HepG2 (cell line): ENCODE measurements at regions not wholly inside any gene's neighbourhood (a gene's known extent, or its start where the extent isn't known, plus 50 kb on each side); places are given as distances from the start of the nearest gene placed in this dataset.

Experiments
- ATAC-seq: fragments of 200-7000 bp; cut with Tn5 transposase; 3 replicates; pipeline ENCODE4 v1.9.1; 2020; ENCODE audit warnings: mild to moderate bottlenecking, moderate library complexity
- BruUV-seq: library from RNA; stranded (reverse); fragments of 400-500 nt; replicated peaks from 2 replicates; lab custom pipeline; 2021; lab: Mats Ljungman, UMichigan
- CTCF ChIA-PET: fragments of 300-600 bp; formaldehyde crosslinking; extraction: SDS; loops from one replicate; lab custom pipeline; 2021; ENCODE audit warnings: low total read pairs, inconsistent platforms, low intra/inter-chr PET ratio; lab: Yijun Ruan, JAX
- POLR2A ChIA-PET: fragments of 350-600 bp; sonication (Branson Sonifier 250); formaldehyde crosslinking; loops from one replicate; lab custom pipeline; 2020; ENCODE audit warnings: antibody characterized with exemption, inconsistent platforms; lab: Yijun Ruan, JAX
- DNase-seq: peaks from one replicate; pipeline ENCODE4 v3.0.0-alpha.2; 2015; ENCODE audit warnings: low spot score
- FAIRE-seq: peaks from 3 replicates; lab custom pipeline; 2011; peaks lifted over from hg19 to GRCh38; lab: Jason Lieb, UNC
- H2AFZ ChIP-seq: one replicate; pipeline ENCODE4 v1.6.1; 2011; ENCODE audit warnings: low read length, inconsistent platforms
- H3K27ac ChIP-seq: fragments of 300-600 bp; 3 replicates; pipeline ENCODE4 v1.8.0; 2011; ENCODE audit warnings: mixed run types, mild to moderate bottlenecking, mixed read lengths, low read length, inconsistent platforms; ENCODE audit not compliant: insufficient read depth; ENCODE audit errors: extremely low read length
- H3K27me3 ChIP-seq, 2 experiments: fragments of 200-600 bp in 1 of 2; 2 replicates in 1 of 2; 3 replicates in 1 of 2; pipeline versions ENCODE4 v1.6.0 to v1.8.0; 2011; ENCODE audit warnings: low read length in 2 of 2, mild to moderate bottlenecking in 2 of 2, moderate library complexity in 2 of 2, inconsistent platforms in 1 of 2; ENCODE audit not compliant: insufficient read depth in 2 of 2, control insufficient read depth in 1 of 2
- H3K36me3 ChIP-seq, 2 experiments: fragments of 200-600 bp in 1 of 2; replicated peaks in 1 of 2; 2 replicates in 1 of 2; 3 replicates in 1 of 2; pipeline versions ENCODE4 v1.5.1 to v1.8.0; 2011; ENCODE audit warnings: low read length in 2 of 2, inconsistent platforms in 1 of 2; ENCODE audit not compliant: insufficient read depth in 2 of 2, control insufficient read depth in 1 of 2
- H3K4me1 ChIP-seq: 2 replicates; pipeline ENCODE4 v1.5.1; 2012; ENCODE audit warnings: low read length, inconsistent platforms; ENCODE audit not compliant: insufficient read depth
- H3K4me2 ChIP-seq: 2 replicates; pipeline ENCODE4 v1.6.0; 2011; ENCODE audit warnings: low read depth, low read length, inconsistent platforms
- H3K4me3 ChIP-seq, 3 experiments: fragments of 200-600 bp in 1 of 3; sonication (generic), shearing (Covaris generic) in 1 of 3; replicated peaks in 1 of 3; 2 replicates each; pipeline ENCODE4 v1.5.1; 2011 to 2016; ENCODE audit warnings: low read length in 3 of 3, inconsistent platforms in 2 of 3, low read depth in 2 of 3, mild to moderate bottlenecking in 2 of 3, control low read depth in 1 of 3, mixed read lengths in 1 of 3; ENCODE audit not compliant: insufficient read depth in 1 of 3
- H3K79me2 ChIP-seq: one replicate; pipeline ENCODE4 v1.6.1; 2011; ENCODE audit warnings: low read length, inconsistent platforms; ENCODE audit not compliant: insufficient read depth
- H3K9ac ChIP-seq: 2 replicates; pipeline ENCODE4 v1.6.0; 2011; ENCODE audit warnings: mild to moderate bottlenecking, low read depth, low read length, inconsistent platforms; ENCODE audit not compliant: insufficient read depth
- H3K9me3 ChIP-seq: 2 replicates; pipeline ENCODE4 v1.5.1; 2012; ENCODE audit warnings: mild to moderate bottlenecking, low read length
- H4K20me1 ChIP-seq: 2 replicates; pipeline ENCODE4 v1.6.0; 2011; ENCODE audit warnings: inconsistent platforms, mild to moderate bottlenecking, low read length, moderate library complexity; ENCODE audit not compliant: insufficient read depth
- HOXA3 ChIP-seq: sonication (generic); formaldehyde crosslinking; IDR thresholded peaks from 2 replicates; pipeline ENCODE4 v1.5.0; 2020; ENCODE audit warnings: missing genetic modification reagents
- IKZF5 ChIP-seq: IDR thresholded peaks from 2 replicates; pipeline ENCODE4 v1.6.1; 2018; ENCODE audit warnings: missing genetic modification reagents, mild to moderate bottlenecking, missing compliant biosample characterization
- PBX2 ChIP-seq: IDR thresholded peaks from 2 replicates; pipeline ENCODE4 v1.6.1; 2016; ENCODE audit warnings: control low read depth
- SMAD3 ChIP-seq: sonication (generic); formaldehyde crosslinking; IDR thresholded peaks from 2 replicates; pipeline ENCODE4 v1.4.0; 2020; ENCODE audit warnings: missing genetic modification reagents
- SP2 ChIP-seq: sonication (generic); formaldehyde crosslinking; IDR thresholded peaks from 2 replicates; pipeline ENCODE4 v1.5.1; 2020; ENCODE audit warnings: mild to moderate bottlenecking, missing genetic modification reagents
- ZNF567 ChIP-seq: sonication (generic); formaldehyde crosslinking; IDR thresholded peaks from 2 replicates; pipeline ENCODE4 v1.8.1; 2023; ENCODE audit warnings: mild to moderate bottlenecking, missing genetic modification reagents, borderline replicate concordance
- ZSCAN31 ChIP-seq: sonication (generic); formaldehyde crosslinking; IDR thresholded peaks from 2 replicates; pipeline ENCODE4 v1.5.0; 2020; ENCODE audit warnings: low read depth, mild to moderate bottlenecking, missing genetic modification reagents
- WGBS: methylation state at CpG from one replicate; pipeline ENCODE4 v1.1.6; 2017; ENCODE audit warnings: low lambda C conversion rate; 5-methylcytosine and 5-hydroxymethylcytosine counted together
- in situ Hi-C: cut with HindIII; loops from 2 replicates; pipeline ENCODE4 v1.10.0; 2017; ENCODE audit warnings: low pct_unique_long_range_greater_than_20kb; ENCODE audit not compliant: extremely low pct_ligation_motif_present
- intact Hi-C: fragments of 100-400 bp; cut with micrococcal nuclease; formaldehyde crosslinking; loops from one replicate; pipeline ENCODE4 v1.10.0; 2022; ENCODE audit not compliant: unreplicated experiment

GRCh38 chr4:98747393-98748091, 89.1 kb upstream of the TSPAN5 start:
- intact Hi-C loops (loop anchor here (10.0 kb wide), 1 partner anchor 87 kb away; no protein-coding TSS in a partner anchor), in situ Hi-C loops (no loop called here)
- H2AFZ ChIP-seq, result no peak overlapping the region
- no peaks in the 10 kb centered on the region for H3K79me2 ChIP-seq
- no peak overlapping the region for H3K4me2 ChIP-seq
- no TSS peak for BruUV-seq
- ATAC-seq, result no peak
- no peaks in the 10 kb centered on the region for H3K36me3 ChIP-seq
- no peaks in the 10 kb centered on the region for H4K20me1 ChIP-seq
- H3K9me3 ChIP-seq, result no peaks in the 10 kb centered on the region
- no peaks in the 10 kb centered on the region for H3K27me3 ChIP-seq
- 31% methylated on average over 7 of the region's 7 CpGs for WGBS
- TF ChIP-seq SMAD3 (CRISPR knock-in tag) (no peak), ZNF567 (CRISPR knock-in tag) (no peak), HOXA3 (CRISPR knock-in tag) (no peak), SP2 (CRISPR knock-in tag) (peak; percentile 49), ZSCAN31 (CRISPR knock-in tag) (no peak), PBX2 (CRISPR knock-in tag) (peak; percentile 74), IKZF5 (no peak)
- H3K27ac ChIP-seq, result no peak overlapping the region
- FAIRE-seq, result no peak
- H3K9ac ChIP-seq, result no peak overlapping the region
- ChIA-PET POLR2A (no interaction called here), CTCF (no interaction called here)
- no peak for DNase-seq
- H3K4me3 ChIP-seq, result no peak overlapping the region
- no peaks in the 10 kb centered on the region for H3K4me1 ChIP-seq
